K562 (cell line): ENCODE measurements at regions not wholly inside any gene's neighbourhood (a gene's known extent, or its start where the extent isn't known, plus 50 kb on each side); places are given as distances from the start of the nearest gene placed in this dataset.

Experiments used
- ATF2 ChIP-seq: sonication (generic); formaldehyde crosslinking; IDR thresholded peaks from 2 replicates; pipeline ENCODE4 v1.8.1; 2022; ENCODE audit warnings: missing genetic modification reagents
- ATF7 ChIP-seq: fragments of 450-650 bp; IDR thresholded peaks from 2 replicates; pipeline ENCODE4 v1.7.1; 2014; ENCODE audit warnings: mild to moderate bottlenecking, moderate library complexity
- CC2D1A ChIP-seq: fragments of 450-650 bp; IDR thresholded peaks from 2 replicates; pipeline ENCODE4 v1.6.1; 2017; ENCODE audit warnings: mild to moderate bottlenecking
- CTCF ChIP-seq, 3 experiments: IDR thresholded peaks in 2 of 3; conservative IDR thresholded peaks in 1 of 3; 2 replicates each; pipeline ENCODE4 v1.5.1; 2011 to 2012; ENCODE audit warnings: low read length in 3 of 3, mild to moderate bottlenecking in 3 of 3, control low read depth in 2 of 3, improper control_type of control experiment in 1 of 3, inconsistent platforms in 1 of 3, low read depth in 1 of 3, mixed read lengths in 1 of 3, moderate library complexity in 1 of 3; ENCODE audit not compliant: insufficient read depth in 2 of 3
- DNMT1 ChIP-seq: fragments of 450-650 bp; IDR thresholded peaks from 2 replicates; pipeline ENCODE4 v1.6.1; 2016; ENCODE audit warnings: antibody characterized with exemption, mild to moderate bottlenecking
- MITF ChIP-seq: IDR thresholded peaks from 2 replicates; pipeline ENCODE4 v1.6.1; 2014; ENCODE audit warnings: antibody characterized with exemption
- NBN ChIP-seq: fragments of 450-650 bp; IDR thresholded peaks from 2 replicates; pipeline ENCODE4 v1.6.1; 2016; ENCODE audit warnings: low read depth, mild to moderate bottlenecking
- NRF1 ChIP-seq, 2 experiments: fragments of 450-650 bp; IDR thresholded peaks in 1 of 2; conservative IDR thresholded peaks in 1 of 2; 2 replicates each; pipeline ENCODE4 v1.6.1; 2014; ENCODE audit warnings: mild to moderate bottlenecking in 2 of 2
- POLR2A ChIP-seq: fragments of 450-650 bp; conservative IDR thresholded peaks from 2 replicates; pipeline ENCODE4 v1.6.1; 2016
- SAFB2 ChIP-seq: fragments of 200-400 bp; formaldehyde crosslinking; IDR thresholded peaks from 2 replicates; pipeline ENCODE4 v1.6.1; 2018; ENCODE audit warnings: borderline replicate concordance, low read length, low read depth, moderate library complexity; ENCODE audit not compliant: severe bottlenecking
- SIN3A ChIP-seq, 2 experiments: fragments of 150-350 bp in 1 of 2; IDR thresholded peaks; 2 replicates each; pipeline ENCODE4 v1.6.1; 2011 to 2016; ENCODE audit warnings: borderline replicate concordance in 2 of 2, low read depth in 2 of 2, low read length in 2 of 2, mild to moderate bottlenecking in 2 of 2, moderate library complexity in 2 of 2; ENCODE audit not compliant: control insufficient read depth in 1 of 2

- TF ChIP-seq NBN (no peak), CTCF (IDR thresholded peaks at IDR 0.05 in 2 of 3, conservative IDR thresholded peaks at IDR 0.05 in 1 of 3; ENCODE audit: insufficient read depth in 2 of 3, low read depth in 1 of 3, low read length in 3 of 3) (no peak), CC2D1A (no peak), NRF1 (conservative IDR thresholded peaks at IDR 0.05 in 1 of 2, IDR thresholded peaks at IDR 0.05 in 1 of 2) (no peak), SAFB2 (no peak), ATF7 (no peak), DNMT1 (no peak), MITF (no peak), SIN3A (IDR thresholded peaks at IDR 0.05; ENCODE audit: borderline replicate concordance in 2 of 2, control insufficient read depth in 1 of 2, low read depth in 2 of 2, low read length in 2 of 2) (no peak), ATF2 (CRISPR knock-in tag) (no peak), POLR2A (no peak)
These were observed 61.6 kb upstream of the SPTLC1 start for GRCh38 chr9:92176800-92177185.
